Spinal cord (tissue), 10 donors: ENCODE measurements at regions not wholly inside any gene's neighbourhood (a gene's known extent, or its start where the extent isn't known, plus 50 kb on each side); places are given as distances from the start of the nearest gene placed in this dataset. TPM values are rescaled to one million over a fixed set of nuclear protein-coding genes. Genes with fewer than 3 reads are reported as not detected.

Source experiments
- DNase-seq, 6 donors: peaks; one replicate each; pipeline versions ENCODE4 v3.0.0 to v3.0.0-alpha.2; 2013 to 2015; ENCODE audit warnings: low spot score in 6 of 6, low read depth in 4 of 6
- H3K27ac ChIP-seq: one replicate; pipeline ENCODE4 v1.5.1; 2013; ENCODE audit warnings: low read depth, low read length, control low read depth
- H3K27me3 ChIP-seq: one replicate; pipeline ENCODE4 v1.6.1; 2013; ENCODE audit warnings: low read length; ENCODE audit not compliant: control insufficient read depth, insufficient read depth
- H3K36me3 ChIP-seq: one replicate; pipeline ENCODE4 v1.6.1; 2013; ENCODE audit warnings: low read length; ENCODE audit not compliant: control insufficient read depth, insufficient read depth
- H3K4me1 ChIP-seq: one replicate; pipeline ENCODE4 v1.6.1; 2013; ENCODE audit warnings: low read length; ENCODE audit not compliant: control insufficient read depth, insufficient read depth
- H3K4me3 ChIP-seq: one replicate; pipeline ENCODE4 v1.5.1; 2013; ENCODE audit warnings: low read depth, low read length, control low read depth
- H3K9me3 ChIP-seq: one replicate; pipeline ENCODE4 v1.6.1; 2013; ENCODE audit warnings: low read length; ENCODE audit not compliant: control insufficient read depth, insufficient read depth
- WGBS: methylation state at CpG from one replicate; pipeline ENCODE4 v1.1.5; 2013; ENCODE audit warnings: missing lambda C conversion rate; ENCODE audit not compliant: insufficient coverage; 5-methylcytosine and 5-hydroxymethylcytosine counted together
- small RNA-seq: library from RNA; depleted of rRNA; stranded (forward); fragments of <200 nt; gene quantifications from one replicate; pipeline ENCODE3, GENCODE V24; 2014; ENCODE audit warnings: low replicate concordance
- donor health status: healthy.

DNA sequence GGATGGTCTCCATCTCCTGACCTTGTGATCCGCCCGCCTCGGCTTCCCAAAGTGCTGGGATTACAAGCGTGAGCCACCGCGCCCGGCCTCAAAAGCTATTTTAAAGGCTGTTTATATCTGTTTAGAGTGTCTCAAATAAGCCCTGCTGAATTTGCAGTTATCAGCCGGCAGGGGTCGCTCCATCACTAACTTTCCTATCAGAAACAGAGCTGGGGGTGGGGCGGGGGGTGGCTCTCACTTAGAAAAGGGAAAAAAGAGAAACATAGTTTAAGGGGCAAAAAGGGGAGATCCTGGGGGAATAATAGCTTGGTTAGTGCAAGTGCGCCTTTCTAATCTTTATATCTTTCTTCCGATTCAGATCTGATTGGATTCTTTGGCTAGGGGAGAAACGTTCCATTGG lies 450.7 kb downstream of the UBE2NL start:
- H3K4me1 ChIP-seq: no peaks in the 10 kb centered on the region
- H3K36me3 ChIP-seq: no peaks in the 10 kb centered on the region
- H3K9me3 ChIP-seq: no peaks in the 10 kb centered on the region
- no peaks in the 10 kb centered on the region for H3K27me3 ChIP-seq
- no peak overlapping the region for H3K4me3 ChIP-seq
- H3K27ac ChIP-seq: no peak overlapping the region
- no peak for DNase-seq
- no CpG with 5 or more reads among the region's 13 CpGs for WGBS

- Histone ChIP-seq H3K4me3 (no peak overlapping the region), H3K27ac (no peak overlapping the region), H3K4me1 (no peaks in the 10 kb centered on the region), H3K27me3 (no peaks in the 10 kb centered on the region), H3K9me3 (no peaks in the 10 kb centered on the region), H3K36me3 (no peaks in the 10 kb centered on the region)
- WGBS: 51% methylated on average over 2 of the region's 6 CpGs
- DNase-seq: no peak
Observed at GRCh38 chrX:144335402-144335801, 451.5 kb downstream of the UBE2NL start.

DNA sequence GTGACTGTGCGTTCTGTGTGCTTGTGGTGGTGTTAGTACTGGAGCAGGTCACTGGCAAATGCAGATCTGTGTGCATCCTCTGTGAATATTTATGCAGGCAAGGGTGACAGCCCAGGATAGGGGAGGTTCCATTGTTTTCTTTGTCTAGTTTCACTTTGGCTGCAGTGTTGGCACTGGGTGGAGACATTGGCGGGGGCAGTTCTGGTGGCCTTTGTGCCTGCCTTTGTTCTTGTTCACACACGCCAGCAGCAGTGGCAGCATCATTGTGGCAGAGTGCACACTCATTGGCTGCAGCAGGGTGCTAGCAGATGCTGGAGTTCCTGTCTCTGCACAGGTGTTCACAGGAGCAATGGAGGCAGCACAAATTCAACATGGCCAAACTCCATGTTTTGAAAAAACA lies 495.3 kb downstream of the UBE2NL start:
- Histone ChIP-seq H3K27ac (no peak overlapping the region), H3K36me3 (no peaks in the 10 kb centered on the region), H3K27me3 (no peaks in the 10 kb centered on the region), H3K9me3 (no peaks in the 10 kb centered on the region), H3K4me3 (no peak overlapping the region), H3K4me1 (no peaks in the 10 kb centered on the region)
- 66% methylated on average over 3 of the region's 3 CpGs for WGBS
- no peak for DNase-seq

- Histone ChIP-seq H3K36me3 (no peaks in the 10 kb centered on the region), H3K4me1 (no peaks in the 10 kb centered on the region), H3K27ac (no peak overlapping the region), H3K4me3 (no peak overlapping the region), H3K9me3 (no peaks in the 10 kb centered on the region), H3K27me3 (no peaks in the 10 kb centered on the region)
- 80% methylated on average over 1 of the region's 1 CpG for WGBS
- DNase-seq: no peak
Observed at GRCh38 chrX:144388738-144389137, 504.9 kb downstream of the UBE2NL start.

Small RNA genes lying in the stretch of these regions (small RNA-seq; reads per million reads assigned to genes)
- not detected for gene AC234064.1
